ENCODE measurements at regions not wholly inside any gene's neighbourhood (a gene's known extent, or its start where the extent isn't known, plus 50 kb on each side); places are given as distances from the start of the nearest gene placed in this dataset.

DNA sequence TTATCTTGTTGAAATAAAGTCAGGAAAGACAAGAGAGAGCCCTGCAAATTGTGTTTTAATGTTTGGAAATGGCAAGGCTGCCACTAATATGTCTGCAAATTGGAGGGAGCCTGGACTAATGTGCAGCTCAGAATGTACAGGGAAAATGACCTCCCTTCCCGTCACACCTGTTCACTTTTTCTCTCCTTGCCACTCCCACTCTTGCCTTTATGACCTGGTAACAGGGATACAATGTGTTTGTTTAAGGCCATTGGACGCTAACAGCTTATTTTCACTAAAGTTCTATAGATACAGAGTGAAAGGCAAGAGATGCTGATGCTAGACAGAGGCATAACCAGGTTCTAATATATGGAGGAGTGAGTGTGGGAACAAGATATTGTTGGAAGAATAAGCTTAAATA lies 203.9 kb downstream of the RAB38 start:
- intact Hi-C loops (cut with micrococcal nuclease), result no loop called here
- no peak overlapping the region for H3K9ac ChIP-seq (ENCODE audit: low read length)
- H3K27me3 ChIP-seq (ENCODE audit: low read length), result no peaks in the 10 kb centered on the region
- BruUV-seq (replicated peaks), result no TSS peak
- no peaks in the 10 kb centered on the region for H3K79me2 ChIP-seq (ENCODE audit: low read length)
- ATAC-seq (no peak), DNase-seq (no peak)
- H3K4me2 ChIP-seq (ENCODE audit: low read length), result no peak overlapping the region
- POLR2A ChIA-PET (ENCODE audit: unreplicated experiment), result no interaction called here
- no peaks in the 10 kb centered on the region for H3F3A ChIP-seq (ENCODE audit: low read length, unreplicated experiment)
- CTCF ChIA-PET, result no interaction called here
- no peak overlapping the region for H2AFZ ChIP-seq (ENCODE audit: low read length)
- no peaks in the 10 kb centered on the region for H3K9me3 ChIP-seq (ENCODE audit: low read length)
- H3K36me3 ChIP-seq (ENCODE audit: low read depth, low read length), result no peaks in the 10 kb centered on the region
- no peak overlapping the region for H3K4me3 ChIP-seq (ENCODE audit: low read length)
- no peaks in the 10 kb centered on the region for H3K4me1 ChIP-seq (ENCODE audit: insufficient read depth, low read length)
- no peaks in the 10 kb centered on the region for H4K20me1 ChIP-seq (ENCODE audit: low read length)
- H3K9me2 ChIP-seq (replicated peaks; ENCODE audit: low read length), result no peaks in the 10 kb centered on the region
- TF ChIP-seq, protein P1, sequence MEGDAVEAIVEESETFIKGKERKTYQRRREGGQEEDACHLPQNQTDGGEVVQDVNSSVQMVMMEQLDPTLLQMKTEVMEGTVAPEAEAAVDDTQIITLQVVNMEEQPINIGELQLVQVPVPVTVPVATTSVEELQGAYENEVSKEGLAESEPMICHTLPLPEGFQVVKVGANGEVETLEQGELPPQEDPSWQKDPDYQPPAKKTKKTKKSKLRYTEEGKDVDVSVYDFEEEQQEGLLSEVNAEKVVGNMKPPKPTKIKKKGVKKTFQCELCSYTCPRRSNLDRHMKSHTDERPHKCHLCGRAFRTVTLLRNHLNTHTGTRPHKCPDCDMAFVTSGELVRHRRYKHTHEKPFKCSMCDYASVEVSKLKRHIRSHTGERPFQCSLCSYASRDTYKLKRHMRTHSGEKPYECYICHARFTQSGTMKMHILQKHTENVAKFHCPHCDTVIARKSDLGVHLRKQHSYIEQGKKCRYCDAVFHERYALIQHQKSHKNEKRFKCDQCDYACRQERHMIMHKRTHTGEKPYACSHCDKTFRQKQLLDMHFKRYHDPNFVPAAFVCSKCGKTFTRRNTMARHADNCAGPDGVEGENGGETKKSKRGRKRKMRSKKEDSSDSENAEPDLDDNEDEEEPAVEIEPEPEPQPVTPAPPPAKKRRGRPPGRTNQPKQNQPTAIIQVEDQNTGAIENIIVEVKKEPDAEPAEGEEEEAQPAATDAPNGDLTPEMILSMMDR (conservative IDR thresholded peaks at IDR 0.05; ENCODE audit: low read depth, low read length), result no peak
- TF ChIP-seq EZH2phosphoT487 (IDR thresholded peaks at IDR 0.05; ENCODE audit: borderline replicate concordance, low read length) (no peak), EZH2 (IDR thresholded peaks at IDR 0.05; ENCODE audit: low read length, unreplicated experiment) (no peak)
- H3K27ac ChIP-seq (ENCODE audit: low read length), result no peak overlapping the region

DNA sequence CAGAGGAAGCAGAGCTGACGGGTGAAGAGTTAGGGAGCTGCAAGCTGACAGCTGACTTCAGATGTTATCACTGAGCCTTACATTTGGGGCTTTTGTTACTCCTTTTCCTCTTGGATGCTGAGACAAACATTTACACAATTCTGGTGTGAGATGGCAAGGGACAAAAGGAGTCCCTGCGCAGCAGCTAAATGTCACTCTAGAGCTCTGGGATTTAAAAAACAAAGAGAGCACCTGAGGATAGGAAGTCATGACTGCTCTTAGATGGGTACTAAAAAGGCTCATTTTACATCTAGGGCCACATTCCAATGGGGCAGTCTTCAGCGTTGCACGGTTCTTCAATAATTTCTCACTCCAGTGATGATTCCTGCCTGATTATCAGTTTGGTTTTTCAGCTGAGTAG lies 204.5 kb downstream of the RAB38 start:
- no peaks in the 10 kb centered on the region for H3K36me3 ChIP-seq (ENCODE audit: low read depth, low read length)
- H4K20me1 ChIP-seq (ENCODE audit: low read length), result no peaks in the 10 kb centered on the region
- H3K27me3 ChIP-seq (ENCODE audit: low read length), result no peaks in the 10 kb centered on the region
- H3K9me2 ChIP-seq (replicated peaks; ENCODE audit: low read length), result no peaks in the 10 kb centered on the region
- no peaks in the 10 kb centered on the region for H3F3A ChIP-seq (ENCODE audit: low read length, unreplicated experiment)
- H2AFZ ChIP-seq (ENCODE audit: low read length), result no peak overlapping the region
- H3K9ac ChIP-seq (ENCODE audit: low read length), result no peak overlapping the region
- no peaks in the 10 kb centered on the region for H3K79me2 ChIP-seq (ENCODE audit: low read length)
- no peak overlapping the region for H3K4me2 ChIP-seq (ENCODE audit: low read length)
- ChIA-PET CTCF (no interaction called here), POLR2A (ENCODE audit: unreplicated experiment) (no interaction called here)
- intact Hi-C loops (cut with micrococcal nuclease), result no loop called here
- TF ChIP-seq EZH2phosphoT487 (IDR thresholded peaks at IDR 0.05; ENCODE audit: borderline replicate concordance, low read length) (no peak), EZH2 (IDR thresholded peaks at IDR 0.05; ENCODE audit: low read length, unreplicated experiment) (no peak)
- TF ChIP-seq, protein P1 (conservative IDR thresholded peaks at IDR 0.05; ENCODE audit: low read depth, low read length), result no peak
- BruUV-seq (replicated peaks), result no TSS peak
- no peak for DNase-seq
- H3K4me3 ChIP-seq (ENCODE audit: low read length), result no peak overlapping the region
- no peaks in the 10 kb centered on the region for H3K9me3 ChIP-seq (ENCODE audit: low read length)
- no peak for ATAC-seq
- H3K27ac ChIP-seq (ENCODE audit: low read length), result no peak overlapping the region
- no peaks in the 10 kb centered on the region for H3K4me1 ChIP-seq (ENCODE audit: insufficient read depth, low read length)

DNA sequence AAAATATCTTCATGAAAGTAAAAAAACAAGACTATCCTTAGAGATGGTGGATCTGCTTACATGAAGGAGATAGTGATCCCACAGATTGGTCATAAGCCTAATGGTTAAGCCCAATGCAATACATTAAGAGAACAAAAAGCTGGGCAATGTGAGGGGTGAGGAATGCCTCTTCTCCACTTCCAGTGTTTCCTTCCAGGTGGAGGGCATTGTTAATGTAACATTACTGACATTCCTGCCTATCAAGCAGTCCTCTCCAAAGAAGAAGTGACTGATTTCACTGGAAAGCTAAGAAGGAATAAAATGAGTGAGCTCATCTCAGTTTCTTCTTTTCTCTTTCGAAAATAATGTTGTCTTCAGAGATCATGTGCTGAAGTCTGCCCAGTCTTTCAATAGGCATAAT lies 207.8 kb downstream of the RAB38 start:
- no peaks in the 10 kb centered on the region for H3K27me3 ChIP-seq (ENCODE audit: low read length)
- no peaks in the 10 kb centered on the region for H3K9me2 ChIP-seq (replicated peaks; ENCODE audit: low read length)
- ChIA-PET POLR2A (ENCODE audit: unreplicated experiment) (interaction anchor here (0.7 kb wide), 1 partner anchor 240 kb away, joined by 4 read pairs; no protein-coding TSS in a partner anchor), CTCF (no interaction called here)
- ATAC-seq (no peak), DNase-seq (no peak)
- H3F3A ChIP-seq (ENCODE audit: low read length, unreplicated experiment), result no peaks in the 10 kb centered on the region
- no peaks in the 10 kb centered on the region for H3K79me2 ChIP-seq (ENCODE audit: low read length)
- H3K27ac ChIP-seq (ENCODE audit: low read length), result no peak overlapping the region
- no peak overlapping the region for H2AFZ ChIP-seq (ENCODE audit: low read length)
- no peak overlapping the region for H3K9ac ChIP-seq (ENCODE audit: low read length)
- TF ChIP-seq, protein P1 (conservative IDR thresholded peaks at IDR 0.05; ENCODE audit: low read depth, low read length), result no peak
- TF ChIP-seq EZH2phosphoT487 (IDR thresholded peaks at IDR 0.05; ENCODE audit: borderline replicate concordance, low read length) (no peak), EZH2 (IDR thresholded peaks at IDR 0.05; ENCODE audit: low read length, unreplicated experiment) (no peak)
- intact Hi-C loops (cut with micrococcal nuclease), result no loop called here
- H3K9me3 ChIP-seq (ENCODE audit: low read length), result no peaks in the 10 kb centered on the region
- no TSS peak for BruUV-seq (replicated peaks)
- no peaks in the 10 kb centered on the region for H4K20me1 ChIP-seq (ENCODE audit: low read length)
- no peak overlapping the region for H3K4me3 ChIP-seq (ENCODE audit: low read length)
- H3K4me2 ChIP-seq (ENCODE audit: low read length), result no peak overlapping the region
- no peaks in the 10 kb centered on the region for H3K36me3 ChIP-seq (ENCODE audit: low read depth, low read length)
- H3K4me1 ChIP-seq (ENCODE audit: insufficient read depth, low read length), result no peaks in the 10 kb centered on the region

Data from PC-3 (cell line).